ENCODE measurements at regions not wholly inside any gene's neighbourhood (a gene's known extent, or its start where the extent isn't known, plus 50 kb on each side); places are given as distances from the start of the nearest gene placed in this dataset.

GRCh38 chr1:81525085-81525484 lies 275.6 kb upstream of the ADGRL2 start:
- H3K4me3 Mint-ChIP-seq (ENCODE audit: low read depth) = no peak overlapping the region
- TF ChIP-seq CTCF (IDR thresholded peaks at IDR 0.05; ENCODE audit: unreplicated experiment) = no peak
- H3K27me3 Mint-ChIP-seq = no peaks in the 10 kb centered on the region
- no peaks in the 10 kb centered on the region for H3K36me3 Mint-ChIP-seq (ENCODE audit: insufficient read depth)
- no peak for DNase-seq (ENCODE audit: low spot score, unreplicated experiment)
- no peaks in the 10 kb centered on the region for H3K4me1 Mint-ChIP-seq (ENCODE audit: low read depth)
- H3K9me3 Mint-ChIP-seq (ENCODE audit: low read depth) = no peaks in the 10 kb centered on the region
- H3K27ac Mint-ChIP-seq = no peak overlapping the region

- no peak for TF ChIP-seq CTCF (IDR thresholded peaks at IDR 0.05; ENCODE audit: unreplicated experiment)
- Mint-ChIP-seq H3K4me3 (ENCODE audit: low read depth) (no peak overlapping the region), H3K4me1 (ENCODE audit: low read depth) (peaks cover 8% of the 10 kb centered on the region), H3K27me3 (peaks cover 4% of the 10 kb centered on the region), H3K9me3 (ENCODE audit: low read depth) (no peaks in the 10 kb centered on the region), H3K27ac (no peak overlapping the region), H3K36me3 (ENCODE audit: insufficient read depth) (no peaks in the 10 kb centered on the region)
- DNase-seq (ENCODE audit: low spot score, unreplicated experiment) = no peak
Observed at GRCh38 chr1:81519987-81520386, 280.7 kb upstream of the ADGRL2 start.

- Mint-ChIP-seq H3K27me3 (peaks cover 4% of the 10 kb centered on the region), H3K9me3 (ENCODE audit: low read depth) (no peaks in the 10 kb centered on the region), H3K27ac (peak overlapping the region; percentile 30), H3K4me3 (ENCODE audit: low read depth) (peak overlapping the region; percentile 46), H3K4me1 (ENCODE audit: low read depth) (peaks cover 8% of the 10 kb centered on the region), H3K36me3 (ENCODE audit: insufficient read depth) (no peaks in the 10 kb centered on the region)
- DNase-seq (ENCODE audit: low spot score, unreplicated experiment) = no peak
- TF ChIP-seq CTCF (IDR thresholded peaks at IDR 0.05; ENCODE audit: unreplicated experiment) = no peak
Observed at GRCh38 chr1:81517987-81518386, 282.7 kb upstream of the ADGRL2 start.

- Mint-ChIP-seq H3K9me3 (ENCODE audit: low read depth) (no peaks in the 10 kb centered on the region), H3K27me3 (peaks cover 4% of the 10 kb centered on the region), H3K27ac (no peak overlapping the region), H3K4me3 (ENCODE audit: low read depth) (no peak overlapping the region), H3K36me3 (ENCODE audit: insufficient read depth) (no peaks in the 10 kb centered on the region), H3K4me1 (ENCODE audit: low read depth) (peaks cover 24% of the 10 kb centered on the region)
- no peak for DNase-seq (ENCODE audit: low spot score, unreplicated experiment)
- no peak for TF ChIP-seq CTCF (IDR thresholded peaks at IDR 0.05; ENCODE audit: unreplicated experiment)
Observed at GRCh38 chr1:81513796-81514354, 286.9 kb upstream of the ADGRL2 start.

- H3K9me3 Mint-ChIP-seq (ENCODE audit: low read depth) = no peaks in the 10 kb centered on the region
- no peak overlapping the region for H3K27ac Mint-ChIP-seq
- H3K36me3 Mint-ChIP-seq (ENCODE audit: insufficient read depth) = no peaks in the 10 kb centered on the region
- no peak overlapping the region for H3K4me3 Mint-ChIP-seq (ENCODE audit: low read depth)
- no peak for DNase-seq (ENCODE audit: low spot score, unreplicated experiment)
- no peak for TF ChIP-seq CTCF (IDR thresholded peaks at IDR 0.05; ENCODE audit: unreplicated experiment)
- H3K27me3 Mint-ChIP-seq = no peaks in the 10 kb centered on the region
- peaks cover 17% of the 10 kb centered on the region for H3K4me1 Mint-ChIP-seq (ENCODE audit: low read depth)
Observed at GRCh38 chr1:81512252-81513003, 288.3 kb upstream of the ADGRL2 start.
